ENCODE measurements at regions not wholly inside any gene's neighbourhood (a gene's known extent, or its start where the extent isn't known, plus 50 kb on each side); places are given as distances from the start of the nearest gene placed in this dataset.

GRCh38 chrX:74242484-74243138, 61.4 kb upstream of the ZCCHC13 start:
- TF ChIP-seq CTCF (IDR thresholded peaks at IDR 0.05) (no peak), POLR2AphosphoS5 (IDR thresholded peaks at IDR 0.05) (no peak)
